Gastroesophageal sphincter (tissue), 4 donors: ENCODE measurements at regions not wholly inside any gene's neighbourhood (a gene's known extent, or its start where the extent isn't known, plus 50 kb on each side); places are given as distances from the start of the nearest gene placed in this dataset.
A peak's percentile ranks its signal among the peaks of the same experiment; 100 is the strongest.

Source experiments
- ATAC-seq: fragments of 150-250 bp; one replicate; pipeline ENCODE4 v1.9.1; 2016; ENCODE audit warnings: mild to moderate bottlenecking, moderate library complexity
- H3K27ac ChIP-seq, 4 donors: fragments of 200-600 bp; sonication (generic) in 3 of 4; 1 replicate in 3 of 4; 2 replicates in 1 of 4; pipeline ENCODE4 v1.5.1; 2016 to 2019
- H3K27me3 ChIP-seq: fragments of 200-600 bp; sonication (generic); one replicate; pipeline ENCODE4 v1.5.1; 2019
- H3K36me3 ChIP-seq, 2 donors: fragments of 200-600 bp; sonication (generic); one replicate each; pipeline ENCODE4 v1.5.1; 2019; ENCODE audit warnings: control low read depth in 1 of 2
- H3K4me1 ChIP-seq, 3 donors: fragments of 200-600 bp; sonication (generic); 1 replicate in 2 of 3; 2 replicates in 1 of 3; pipeline ENCODE4 v1.5.1; 2016 to 2019; ENCODE audit warnings: control low read depth in 2 of 3
- H3K4me3 ChIP-seq, 2 donors: fragments of 200-600 bp; sonication (generic); one replicate each; pipeline ENCODE4 v1.5.1; 2019; ENCODE audit warnings: mild to moderate bottlenecking in 1 of 2, moderate library complexity in 1 of 2
- H3K9me3 ChIP-seq, 3 donors: fragments of 200-600 bp; sonication (generic); one replicate each; pipeline ENCODE4 v1.5.1; 2017 to 2019; ENCODE audit warnings: control low read depth in 2 of 3
- CTCF ChIP-seq, 4 experiments: fragments of 200-600 bp in 2 of 4; fragments of 450-650 bp in 2 of 4; sonication (generic) in 1 of 4; IDR thresholded peaks; one replicate each; pipeline ENCODE4 v1.5.1; 2017 to 2019; ENCODE audit warnings: antibody characterized with exemption in 4 of 4, mild to moderate bottlenecking in 2 of 4, moderate library complexity in 2 of 4
- EP300 ChIP-seq: sonication (generic); formaldehyde crosslinking; IDR thresholded peaks from one replicate; pipeline ENCODE4 v1.6.1; 2017; ENCODE audit warnings: antibody characterized with exemption, mild to moderate bottlenecking
- POLR2A ChIP-seq, 2 donors: fragments of 450-650 bp; IDR thresholded peaks; one replicate each; pipeline ENCODE4 v1.6.1; 2017; ENCODE audit warnings: antibody characterized with exemption in 2 of 2, mild to moderate bottlenecking in 2 of 2, moderate library complexity in 1 of 2
- POLR2AphosphoS5 ChIP-seq: sonication (generic); formaldehyde crosslinking; IDR thresholded peaks from one replicate; pipeline ENCODE4 v1.6.1; 2017; ENCODE audit warnings: antibody characterized with exemption
- WGBS, 2 donors: methylation state at CpG; one replicate each; pipeline ENCODE4 v1.1.5; 2018; ENCODE audit warnings: low coverage in 1 of 2; 5-methylcytosine and 5-hydroxymethylcytosine counted together

- no peak for ATAC-seq
- no peak overlapping the region for H3K4me3 ChIP-seq
- TF ChIP-seq CTCF (IDR thresholded peaks at IDR 0.05) = no peak
- TF ChIP-seq EP300 = no peak
- TF ChIP-seq POLR2A (IDR thresholded peaks at IDR 0.05) = no peak
- no peak for TF ChIP-seq POLR2AphosphoS5
- no peaks in the 10 kb centered on the region for H3K27me3 ChIP-seq
- H3K4me1 ChIP-seq = peaks cover 0 to 21% (median 3%) of the 10 kb centered on the region in 3 donors
- H3K9me3 ChIP-seq = peaks cover 0 to 14% (median 0%) of the 10 kb centered on the region in 3 donors
- no peaks in the 10 kb centered on the region for H3K36me3 ChIP-seq
- WGBS, 2 donors = 75 to 81% methylated on average over 3 to 6 of the region's 7 CpGs
- H3K27ac ChIP-seq = no peak overlapping the region
Measured at GRCh38 chr6:14619419-14619781, 501.8 kb downstream of the CD83 start.

- no peak overlapping the region for H3K4me3 ChIP-seq
- TF ChIP-seq EP300 (no peak), POLR2AphosphoS5 (no peak), POLR2A (IDR thresholded peaks at IDR 0.05) (no peak), CTCF (IDR thresholded peaks at IDR 0.05) (no peak)
- ATAC-seq = no peak
- no peaks in the 10 kb centered on the region for H3K36me3 ChIP-seq
- H3K4me1 ChIP-seq = peaks cover 0 to 21% (median 3%) of the 10 kb centered on the region in 3 donors
- no peak overlapping the region for H3K27ac ChIP-seq
- no peaks in the 10 kb centered on the region for H3K27me3 ChIP-seq
- peaks cover 0 to 9% (median 0%) of the 10 kb centered on the region in 3 donors for H3K9me3 ChIP-seq
- WGBS, 2 donors = 70 to 100% methylated on average over 1 to 3 of the region's 9 CpGs
Measured at GRCh38 chr6:14620522-14620921, 502.9 kb downstream of the CD83 start.

GRCh38 chr6:14621518-14621917 is 503.9 kb downstream of the CD83 start:
- H3K36me3 ChIP-seq = no peaks in the 10 kb centered on the region
- no peak overlapping the region for H3K4me3 ChIP-seq
- no peaks in the 10 kb centered on the region for H3K9me3 ChIP-seq
- no peaks in the 10 kb centered on the region for H3K27me3 ChIP-seq
- TF ChIP-seq EP300 (no peak), POLR2A (IDR thresholded peaks at IDR 0.05) (no peak)
- ATAC-seq = peak; percentile 28
- peaks cover 0 to 21% (median 3%) of the 10 kb centered on the region in 3 donors for H3K4me1 ChIP-seq
- no peak overlapping the region for H3K27ac ChIP-seq
- WGBS, 2 donors = 46 to 51% methylated on average over 2 to 3 of the region's 5 CpGs

GRCh38 chr6:14622085-14622484 is 504.5 kb downstream of the CD83 start:
- ATAC-seq = no peak
- peaks cover 0 to 21% (median 3%) of the 10 kb centered on the region in 3 donors for H3K4me1 ChIP-seq
- H3K9me3 ChIP-seq = no peaks in the 10 kb centered on the region
- TF ChIP-seq POLR2A (IDR thresholded peaks at IDR 0.05) = no peak
- TF ChIP-seq CTCF (IDR thresholded peaks at IDR 0.05) = no peak
- no peak for TF ChIP-seq EP300
- no peak for TF ChIP-seq POLR2AphosphoS5
- WGBS, 2 donors = 20 to 72% methylated on average over 5 to 9 of the region's 11 CpGs
- no peaks in the 10 kb centered on the region for H3K27me3 ChIP-seq
- H3K36me3 ChIP-seq = no peaks in the 10 kb centered on the region
- no peak overlapping the region for H3K4me3 ChIP-seq
- no peak overlapping the region for H3K27ac ChIP-seq

GRCh38 chr6:14622909-14623505 is 505.4 kb downstream of the CD83 start:
- no peaks in the 10 kb centered on the region for H3K36me3 ChIP-seq
- 48 to 83% methylated on average over 2 to 5 of the region's 6 CpGs for WGBS, 2 donors
- H3K27ac ChIP-seq = no peak overlapping the region
- TF ChIP-seq EP300 (no peak), CTCF (IDR thresholded peaks at IDR 0.05) (no peak), POLR2AphosphoS5 (no peak), POLR2A (IDR thresholded peaks at IDR 0.05) (no peak)
- H3K9me3 ChIP-seq = peaks cover 0 to 4% (median 0%) of the 10 kb centered on the region in 3 donors
- no peak overlapping the region for H3K4me3 ChIP-seq
- peaks cover 0 to 21% (median 3%) of the 10 kb centered on the region in 3 donors for H3K4me1 ChIP-seq
- no peak for ATAC-seq
- H3K27me3 ChIP-seq = no peaks in the 10 kb centered on the region
